DOHH2 (cell line): ENCODE measurements at regions not wholly inside any gene's neighbourhood (a gene's known extent, or its start where the extent isn't known, plus 50 kb on each side); places are given as distances from the start of the nearest gene placed in this dataset.
"Not testable (repeated sequence)": the region's sequence is repeated elsewhere in the genome, so short reads cannot be mapped to it uniquely, and the experiment has no call there.

Experiments used
- H3F3A ChIP-seq: fragments of 200-600 bp; sonication (generic), shearing (Covaris generic); 2 replicates; pipeline ENCODE4 v1.6.0; 2016; ENCODE audit warnings: antibody characterized with exemption, mild to moderate bottlenecking; ENCODE audit not compliant: control insufficient read depth, insufficient read depth
- H3K27ac ChIP-seq: fragments of 200-600 bp; sonication (generic); 2 replicates; pipeline ENCODE4 v1.5.1; 2014; ENCODE audit warnings: low read depth, mild to moderate bottlenecking, low read length, moderate library complexity
- H3K27me3 ChIP-seq: fragments of 200-600 bp; sonication (generic); 2 replicates; pipeline ENCODE4 v1.6.1; 2014; ENCODE audit warnings: mild to moderate bottlenecking, low read length, mixed read lengths; ENCODE audit not compliant: control insufficient read depth
- H3K36me3 ChIP-seq: fragments of 200-600 bp; sonication (generic); 2 replicates; pipeline ENCODE4 v1.6.1; 2014; ENCODE audit warnings: mild to moderate bottlenecking, low read length, moderate library complexity, mixed read lengths; ENCODE audit not compliant: control insufficient read depth
- H3K4me1 ChIP-seq: fragments of 200-600 bp; sonication (generic); 2 replicates; pipeline ENCODE4 v1.6.1; 2014; ENCODE audit warnings: mild to moderate bottlenecking, low read length, mixed read lengths; ENCODE audit not compliant: control insufficient read depth
- H3K4me2 ChIP-seq: fragments of 200-600 bp; sonication (generic); 2 replicates; pipeline ENCODE4 v1.6.0; 2014; ENCODE audit warnings: mild to moderate bottlenecking, low read length, moderate library complexity
- H3K4me3 ChIP-seq: fragments of 200-600 bp; sonication (generic); 2 replicates; pipeline ENCODE4 v1.5.1; 2014; ENCODE audit warnings: mild to moderate bottlenecking, low read length, mixed read lengths
- H3K79me2 ChIP-seq: fragments of 200-600 bp; sonication (generic); 2 replicates; pipeline ENCODE4 v1.6.1; 2014; ENCODE audit warnings: mild to moderate bottlenecking, low read length, mixed read lengths; ENCODE audit not compliant: control insufficient read depth
- H3K9me2 ChIP-seq: fragments of 200-600 bp; sonication (generic); replicated peaks from 2 replicates; pipeline ENCODE4 v1.6.1; 2014; ENCODE audit warnings: mild to moderate bottlenecking, low read length, mixed read lengths; ENCODE audit not compliant: control insufficient read depth
- H3K9me3 ChIP-seq: fragments of 200-600 bp; sonication (generic); 2 replicates; pipeline ENCODE4 v1.6.1; 2014; ENCODE audit warnings: antibody characterized with exemption, low read length, mixed read lengths; ENCODE audit not compliant: control insufficient read depth, insufficient read depth
- H4K20me1 ChIP-seq: fragments of 200-600 bp; sonication (generic); 2 replicates; pipeline ENCODE4 v1.6.0; 2014; ENCODE audit warnings: low read depth, mild to moderate bottlenecking, antibody characterized with exemption, low read length, moderate library complexity; ENCODE audit not compliant: control insufficient read depth, insufficient read depth
- CTCF ChIP-seq: fragments of 200-600 bp; sonication (generic); IDR thresholded peaks from one replicate; pipeline ENCODE4 v1.5.1; 2014; ENCODE audit warnings: antibody characterized with exemption, mild to moderate bottlenecking, low read depth, low read length; ENCODE audit not compliant: poor library complexity, severe bottlenecking
- EZH2phosphoT487 ChIP-seq: fragments of 200-600 bp; sonication (generic); IDR thresholded peaks from 2 replicates; pipeline ENCODE4 v1.6.1; 2017; ENCODE audit warnings: borderline replicate concordance, mild to moderate bottlenecking, antibody characterized with exemption, low read length, moderate library complexity, mixed read lengths

GRCh38 chr6:58181557-58182065 is 864.2 kb downstream of the PRIM2 start:
- not testable (repeated sequence) for H3K9me3 ChIP-seq, H3K27ac ChIP-seq, H3K79me2 ChIP-seq, H3K4me3 ChIP-seq, H3K9me2 ChIP-seq, H3K27me3 ChIP-seq, H3F3A ChIP-seq, H3K4me2 ChIP-seq, H4K20me1 ChIP-seq, H3K4me1 ChIP-seq, H3K36me3 ChIP-seq

- not testable (repeated sequence) for H3K4me2 ChIP-seq, H4K20me1 ChIP-seq, H3K36me3 ChIP-seq, H3K4me3 ChIP-seq, H3K9me3 ChIP-seq, H3K27ac ChIP-seq, H3F3A ChIP-seq, H3K27me3 ChIP-seq, H3K4me1 ChIP-seq, H3K79me2 ChIP-seq, H3K9me2 ChIP-seq
These were observed 867.9 kb downstream of the PRIM2 start for GRCh38 chr6:58185300-58185699.

- H3K4me3 ChIP-seq, H4K20me1 ChIP-seq, H3K36me3 ChIP-seq, H3K4me1 ChIP-seq, H3K27me3 ChIP-seq, H3K9me2 ChIP-seq, H3K27ac ChIP-seq, H3K9me3 ChIP-seq, H3F3A ChIP-seq, H3K79me2 ChIP-seq, H3K4me2 ChIP-seq: not testable (repeated sequence)
These were observed 875.8 kb downstream of the PRIM2 start for GRCh38 chr6:58193209-58193608.

GRCh38 chr6:58198301-58198700 is 880.9 kb downstream of the PRIM2 start:
- H4K20me1 ChIP-seq, result no peaks in the 10 kb centered on the region
- no peak overlapping the region for H3K4me2 ChIP-seq
- H3K27ac ChIP-seq, result no peak overlapping the region
- no peaks in the 10 kb centered on the region for H3K9me3 ChIP-seq
- no peaks in the 10 kb centered on the region for H3K4me1 ChIP-seq
- no peaks in the 10 kb centered on the region for H3F3A ChIP-seq
- no peaks in the 10 kb centered on the region for H3K9me2 ChIP-seq
- no peaks in the 10 kb centered on the region for H3K27me3 ChIP-seq
- H3K4me3 ChIP-seq, result no peak overlapping the region
- H3K79me2 ChIP-seq, result no peaks in the 10 kb centered on the region
- H3K36me3 ChIP-seq, result no peaks in the 10 kb centered on the region
- no peak for TF ChIP-seq EZH2phosphoT487
- TF ChIP-seq CTCF, result no peak

- not testable (repeated sequence) for H3K27ac ChIP-seq, H3K36me3 ChIP-seq, H3K4me2 ChIP-seq, H3K4me1 ChIP-seq, H3K4me3 ChIP-seq, H3F3A ChIP-seq, H4K20me1 ChIP-seq, H3K9me2 ChIP-seq, H3K9me3 ChIP-seq, H3K27me3 ChIP-seq, H3K79me2 ChIP-seq
These were observed 919.7 kb downstream of the PRIM2 start for GRCh38 chr6:58237124-58237523.

GRCh38 chr6:58238421-58238820 is 921.0 kb downstream of the PRIM2 start:
- not testable (repeated sequence) for H3K4me3 ChIP-seq, H3K36me3 ChIP-seq, H3K9me3 ChIP-seq

GRCh38 chr6:58257625-58258024 is 940.2 kb downstream of the PRIM2 start:
- not testable (repeated sequence) for H3K9me3 ChIP-seq, H3K79me2 ChIP-seq, H3K36me3 ChIP-seq, H3K4me1 ChIP-seq, H3K9me2 ChIP-seq, H3K4me2 ChIP-seq, H3F3A ChIP-seq, H3K4me3 ChIP-seq, H3K27me3 ChIP-seq, H4K20me1 ChIP-seq, H3K27ac ChIP-seq

More at GRCh38 chr6:58238421-58238820, 921.0 kb downstream of the PRIM2 start:
- not testable (repeated sequence) for H3K27me3 ChIP-seq, H4K20me1 ChIP-seq, H3K9me2 ChIP-seq, H3K4me2 ChIP-seq, H3F3A ChIP-seq, H3K27ac ChIP-seq, H3K4me1 ChIP-seq, H3K79me2 ChIP-seq
